GM19025 (cell line): ENCODE measurements at regions not wholly inside any gene's neighbourhood (a gene's known extent, or its start where the extent isn't known, plus 50 kb on each side); places are given as distances from the start of the nearest gene placed in this dataset.

Source experiments
- ATAC-seq: cut with Tn5 transposase; IDR thresholded peaks from one replicate; pipeline ENCODE4 v1.9.1; 2021; ENCODE audit warnings: mild to moderate bottlenecking, low read depth, moderate library complexity; ENCODE audit not compliant: unreplicated experiment

GRCh38 chr6:21648475-21649050 lies 55.0 kb downstream of the SOX4 start:
- no peak for ATAC-seq

- ATAC-seq = no peak
These were observed 59.8 kb downstream of the SOX4 start for GRCh38 chr6:21653323-21653722.

- no peak for ATAC-seq
These were observed 60.4 kb downstream of the SOX4 start for GRCh38 chr6:21653905-21654304.

- ATAC-seq = no peak
These were observed 60.8 kb downstream of the SOX4 start for GRCh38 chr6:21654361-21654760.

GRCh38 chr6:21663966-21664313 lies 70.4 kb downstream of the SOX4 start:
- ATAC-seq = no peak

- no peak for ATAC-seq
These were observed 71.0 kb downstream of the SOX4 start for GRCh38 chr6:21664314-21665109.

- no peak for ATAC-seq
These were observed 71.5 kb downstream of the SOX4 start for GRCh38 chr6:21665110-21665391.

- ATAC-seq = no peak
These were observed 72.0 kb downstream of the SOX4 start for GRCh38 chr6:21665392-21666200.

GRCh38 chr6:21666201-21666691 lies 72.7 kb downstream of the SOX4 start:
- no peak for ATAC-seq

- ATAC-seq = no peak
These were observed 73.5 kb downstream of the SOX4 start for GRCh38 chr6:21666853-21667681.

GRCh38 chr6:21668795-21669194 lies 75.2 kb downstream of the SOX4 start:
- no peak for ATAC-seq

- no peak for ATAC-seq
These were observed 83.2 kb downstream of the SOX4 start for GRCh38 chr6:21676769-21677168.

- ATAC-seq = no peak
These were observed 85.4 kb downstream of the SOX4 start for GRCh38 chr6:21678990-21679389.

- no peak for ATAC-seq
These were observed 86.3 kb downstream of the SOX4 start for GRCh38 chr6:21679761-21680265.

GRCh38 chr6:21680611-21681010 lies 87.1 kb downstream of the SOX4 start:
- no peak for ATAC-seq

GRCh38 chr6:21690489-21690888 lies 96.9 kb downstream of the SOX4 start:
- no peak for ATAC-seq

GRCh38 chr6:21691685-21692346 lies 98.3 kb downstream of the SOX4 start:
- ATAC-seq = no peak

GRCh38 chr6:21692721-21693120 lies 99.2 kb downstream of the SOX4 start:
- no peak for ATAC-seq

- no peak for ATAC-seq
These were observed 100.6 kb downstream of the SOX4 start for GRCh38 chr6:21694168-21694567.
